ENCODE measurements at regions not wholly inside any gene's neighbourhood (a gene's known extent, or its start where the extent isn't known, plus 50 kb on each side); places are given as distances from the start of the nearest gene placed in this dataset.

- TF ChIP-seq POLR2A (IDR thresholded peaks at IDR 0.05), result no peak
- TF ChIP-seq POLR2AphosphoS5 (IDR thresholded peaks at IDR 0.05), result no peak
Observed at GRCh38 chr15:35596285-35596684, 50.3 kb upstream of the DPH6 start.
